ENCODE measurements at regions not wholly inside any gene's neighbourhood (a gene's known extent, or its start where the extent isn't known, plus 50 kb on each side); places are given as distances from the start of the nearest gene placed in this dataset.

DNA sequence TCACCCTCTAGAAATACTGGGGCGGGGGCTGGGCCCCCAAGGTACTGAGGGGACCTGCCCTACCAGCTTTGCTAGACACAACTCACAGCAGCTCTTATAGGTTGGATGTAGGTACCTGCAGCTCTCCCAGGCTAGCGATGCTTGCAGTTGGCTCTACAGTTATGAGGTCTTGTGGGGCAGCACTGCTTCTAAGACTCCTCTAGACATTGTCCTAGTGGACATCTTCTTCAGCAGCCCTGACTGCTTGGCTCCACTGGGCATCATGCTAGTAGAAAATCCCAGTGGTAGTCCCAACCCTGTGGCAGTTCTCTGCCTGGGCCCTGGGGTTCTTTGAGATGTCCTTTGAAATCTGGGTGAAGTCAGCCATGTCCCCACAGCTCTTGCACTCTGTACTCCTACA is 419.3 kb upstream of the SEL1L start:
- TF ChIP-seq POLR2AphosphoS5 (IDR thresholded peaks at IDR 0.05) (no peak), CTCF (IDR thresholded peaks at IDR 0.05) (no peak), EP300 (IDR thresholded peaks at IDR 0.05) (no peak), POLR2A (IDR thresholded peaks at IDR 0.05) (no peak)

All from sigmoid colon (tissue), 4 donors.